ENCODE measurements at regions not wholly inside any gene's neighbourhood (a gene's known extent, or its start where the extent isn't known, plus 50 kb on each side); places are given as distances from the start of the nearest gene placed in this dataset.

- no peak overlapping the region for H3K4me2 ChIP-seq (ENCODE audit: low read depth, low read length, poor library complexity, severe bottlenecking)
- H3K27me3 ChIP-seq (ENCODE audit: insufficient read depth, low read length, poor library complexity, severe bottlenecking): no peaks in the 10 kb centered on the region
- no peak overlapping the region for H2AFZ ChIP-seq (ENCODE audit: low read length)
These were observed 89.7 kb upstream of the SEC11C start for GRCh38 chr18:59049721-59050660.

DNA sequence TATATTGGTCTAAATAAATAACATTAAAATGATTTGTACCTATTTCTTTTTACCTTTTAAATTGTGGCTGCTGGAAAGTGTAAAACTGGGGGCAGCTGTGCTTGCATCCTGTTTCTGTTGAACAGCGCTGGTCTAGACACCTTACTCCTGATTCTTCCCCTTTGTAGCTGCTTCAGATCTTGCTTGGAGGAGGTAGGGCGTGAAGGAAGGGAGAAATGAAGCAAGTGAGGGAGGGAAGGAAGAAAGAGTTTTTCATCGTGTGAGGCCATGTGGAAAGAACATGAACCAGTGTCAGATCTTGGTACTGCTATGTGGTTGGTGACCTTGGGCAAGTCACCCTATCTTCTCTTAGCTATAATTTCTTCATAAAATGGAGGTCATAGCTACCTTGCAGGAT is 89.0 kb upstream of the SEC11C start:
- no peaks in the 10 kb centered on the region for H3K9me2 ChIP-seq (replicated peaks; ENCODE audit: low read depth, low read length)
- no peaks in the 10 kb centered on the region for H3K27me3 ChIP-seq (ENCODE audit: insufficient read depth, low read length, poor library complexity, severe bottlenecking)
- no peaks in the 10 kb centered on the region for H3K4me1 ChIP-seq (ENCODE audit: insufficient read depth, low read length, poor library complexity, severe bottlenecking)
- no peak overlapping the region for H3K9ac ChIP-seq (ENCODE audit: low read depth, low read length, poor library complexity, severe bottlenecking)
- no peaks in the 10 kb centered on the region for H3K9me3 ChIP-seq (ENCODE audit: insufficient read depth, low read depth, low read length)
- no peak overlapping the region for H3K4me3 ChIP-seq (ENCODE audit: low read length, poor library complexity, severe bottlenecking)
- TF ChIP-seq, protein P1, sequence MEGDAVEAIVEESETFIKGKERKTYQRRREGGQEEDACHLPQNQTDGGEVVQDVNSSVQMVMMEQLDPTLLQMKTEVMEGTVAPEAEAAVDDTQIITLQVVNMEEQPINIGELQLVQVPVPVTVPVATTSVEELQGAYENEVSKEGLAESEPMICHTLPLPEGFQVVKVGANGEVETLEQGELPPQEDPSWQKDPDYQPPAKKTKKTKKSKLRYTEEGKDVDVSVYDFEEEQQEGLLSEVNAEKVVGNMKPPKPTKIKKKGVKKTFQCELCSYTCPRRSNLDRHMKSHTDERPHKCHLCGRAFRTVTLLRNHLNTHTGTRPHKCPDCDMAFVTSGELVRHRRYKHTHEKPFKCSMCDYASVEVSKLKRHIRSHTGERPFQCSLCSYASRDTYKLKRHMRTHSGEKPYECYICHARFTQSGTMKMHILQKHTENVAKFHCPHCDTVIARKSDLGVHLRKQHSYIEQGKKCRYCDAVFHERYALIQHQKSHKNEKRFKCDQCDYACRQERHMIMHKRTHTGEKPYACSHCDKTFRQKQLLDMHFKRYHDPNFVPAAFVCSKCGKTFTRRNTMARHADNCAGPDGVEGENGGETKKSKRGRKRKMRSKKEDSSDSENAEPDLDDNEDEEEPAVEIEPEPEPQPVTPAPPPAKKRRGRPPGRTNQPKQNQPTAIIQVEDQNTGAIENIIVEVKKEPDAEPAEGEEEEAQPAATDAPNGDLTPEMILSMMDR (conservative IDR thresholded peaks at IDR 0.05; ENCODE audit: low read length): no peak
- no peak for TF ChIP-seq EZH2phosphoT487 (IDR thresholded peaks at IDR 0.05; ENCODE audit: borderline replicate concordance)
- H3F3A ChIP-seq (ENCODE audit: low read depth): no peaks in the 10 kb centered on the region
- no peak overlapping the region for H2AFZ ChIP-seq (ENCODE audit: low read length)
- H3K4me2 ChIP-seq (ENCODE audit: low read depth, low read length, poor library complexity, severe bottlenecking): no peak overlapping the region
- H4K20me1 ChIP-seq (ENCODE audit: insufficient read depth, low read length, poor library complexity, severe bottlenecking): no peaks in the 10 kb centered on the region
- no peaks in the 10 kb centered on the region for H3K36me3 ChIP-seq (ENCODE audit: insufficient read depth, low read length)
- H3K79me2 ChIP-seq (ENCODE audit: insufficient read depth, low read length): no peaks in the 10 kb centered on the region

More at GRCh38 chr18:59049721-59050660, 89.7 kb upstream of the SEC11C start:
- H3F3A ChIP-seq (ENCODE audit: low read depth): no peaks in the 10 kb centered on the region
- H3K36me3 ChIP-seq (ENCODE audit: insufficient read depth, low read length): no peaks in the 10 kb centered on the region
- H3K9me2 ChIP-seq (replicated peaks; ENCODE audit: low read depth, low read length): no peaks in the 10 kb centered on the region
- no peaks in the 10 kb centered on the region for H3K79me2 ChIP-seq (ENCODE audit: insufficient read depth, low read length)
- H3K4me1 ChIP-seq (ENCODE audit: insufficient read depth, low read length, poor library complexity, severe bottlenecking): no peaks in the 10 kb centered on the region
- no peaks in the 10 kb centered on the region for H3K9me3 ChIP-seq (ENCODE audit: insufficient read depth, low read depth, low read length)
- no peak overlapping the region for H3K9ac ChIP-seq (ENCODE audit: low read depth, low read length, poor library complexity, severe bottlenecking)
- H3K4me3 ChIP-seq (ENCODE audit: low read length, poor library complexity, severe bottlenecking): no peak overlapping the region
- TF ChIP-seq, protein P1 (conservative IDR thresholded peaks at IDR 0.05; ENCODE audit: low read length): no peak
- no peak for TF ChIP-seq EZH2phosphoT487 (IDR thresholded peaks at IDR 0.05; ENCODE audit: borderline replicate concordance)
- H4K20me1 ChIP-seq (ENCODE audit: insufficient read depth, low read length, poor library complexity, severe bottlenecking): no peaks in the 10 kb centered on the region

- Histone ChIP-seq H3K9me3 (ENCODE audit: insufficient read depth, low read depth, low read length) (no peaks in the 10 kb centered on the region), H3K9me2 (replicated peaks; ENCODE audit: low read depth, low read length) (no peaks in the 10 kb centered on the region), H3K4me3 (ENCODE audit: low read length, poor library complexity, severe bottlenecking) (no peak overlapping the region), H3K4me1 (ENCODE audit: insufficient read depth, low read length, poor library complexity, severe bottlenecking) (no peaks in the 10 kb centered on the region), H4K20me1 (ENCODE audit: insufficient read depth, low read length, poor library complexity, severe bottlenecking) (no peaks in the 10 kb centered on the region), H3K9ac (ENCODE audit: low read depth, low read length, poor library complexity, severe bottlenecking) (no peak overlapping the region), H2AFZ (ENCODE audit: low read length) (no peak overlapping the region), H3K4me2 (ENCODE audit: low read depth, low read length, poor library complexity, severe bottlenecking) (no peak overlapping the region), H3K27me3 (ENCODE audit: insufficient read depth, low read length, poor library complexity, severe bottlenecking) (no peaks in the 10 kb centered on the region), H3F3A (ENCODE audit: low read depth) (no peaks in the 10 kb centered on the region), H3K36me3 (ENCODE audit: insufficient read depth, low read length) (no peaks in the 10 kb centered on the region), H3K79me2 (ENCODE audit: insufficient read depth, low read length) (no peaks in the 10 kb centered on the region)
- TF ChIP-seq, protein P1 (conservative IDR thresholded peaks at IDR 0.05; ENCODE audit: low read length): no peak
- TF ChIP-seq EZH2phosphoT487 (IDR thresholded peaks at IDR 0.05; ENCODE audit: borderline replicate concordance): no peak
These were observed 88.1 kb upstream of the SEC11C start for GRCh38 chr18:59051470-59052165.

Data from Loucy (cell line).